VCaP (cell line): ENCODE measurements at regions not wholly inside any gene's neighbourhood (a gene's known extent, or its start where the extent isn't known, plus 50 kb on each side); places are given as distances from the start of the nearest gene placed in this dataset.

ENCODE experiments used
- H3K27ac ChIP-seq: fragments of 450-650 bp; 2 replicates; pipeline ENCODE4 v1.5.1; 2017
- TF ChIP-seq, protein P1 (sequence below): fragments of 450-650 bp; conservative IDR thresholded peaks from 2 replicates; pipeline ENCODE4 v1.5.1; 2017; ENCODE audit warnings: mild to moderate bottlenecking, moderate library complexity

DNA sequence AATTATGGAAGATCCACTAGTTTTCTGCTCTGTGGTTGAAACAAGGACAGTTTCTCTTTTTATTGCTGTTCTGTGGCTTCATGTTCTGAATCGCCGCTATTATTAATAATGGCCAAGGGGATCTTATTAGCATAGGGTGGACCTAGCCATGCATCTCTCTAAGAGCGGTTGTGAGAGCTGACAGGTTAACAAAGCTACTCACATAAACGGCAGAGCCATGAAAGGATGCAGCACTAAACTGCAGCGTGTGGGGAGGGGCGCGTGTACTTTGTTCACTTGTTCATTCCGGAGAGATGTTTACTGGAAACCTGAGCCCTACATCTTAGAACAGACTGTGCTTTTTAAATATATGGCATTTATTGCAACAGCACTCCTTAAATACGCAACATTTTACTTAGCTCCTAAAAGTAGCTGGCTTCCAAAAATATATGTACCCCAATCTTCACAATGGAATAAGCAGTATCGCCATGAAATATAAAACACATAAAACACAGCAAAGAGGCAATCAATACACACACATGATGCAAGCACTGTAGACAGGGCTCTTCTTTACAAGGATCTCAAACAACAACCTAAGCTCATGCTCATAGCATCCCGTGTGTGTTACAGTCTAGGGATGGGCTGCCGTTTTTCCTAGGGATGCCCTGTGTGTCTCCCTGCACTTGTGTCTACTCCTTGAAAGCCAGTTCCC lies 424.6 kb downstream of the MED10 start:
- no peak overlapping the region for H3K27ac ChIP-seq
- TF ChIP-seq, protein P1, sequence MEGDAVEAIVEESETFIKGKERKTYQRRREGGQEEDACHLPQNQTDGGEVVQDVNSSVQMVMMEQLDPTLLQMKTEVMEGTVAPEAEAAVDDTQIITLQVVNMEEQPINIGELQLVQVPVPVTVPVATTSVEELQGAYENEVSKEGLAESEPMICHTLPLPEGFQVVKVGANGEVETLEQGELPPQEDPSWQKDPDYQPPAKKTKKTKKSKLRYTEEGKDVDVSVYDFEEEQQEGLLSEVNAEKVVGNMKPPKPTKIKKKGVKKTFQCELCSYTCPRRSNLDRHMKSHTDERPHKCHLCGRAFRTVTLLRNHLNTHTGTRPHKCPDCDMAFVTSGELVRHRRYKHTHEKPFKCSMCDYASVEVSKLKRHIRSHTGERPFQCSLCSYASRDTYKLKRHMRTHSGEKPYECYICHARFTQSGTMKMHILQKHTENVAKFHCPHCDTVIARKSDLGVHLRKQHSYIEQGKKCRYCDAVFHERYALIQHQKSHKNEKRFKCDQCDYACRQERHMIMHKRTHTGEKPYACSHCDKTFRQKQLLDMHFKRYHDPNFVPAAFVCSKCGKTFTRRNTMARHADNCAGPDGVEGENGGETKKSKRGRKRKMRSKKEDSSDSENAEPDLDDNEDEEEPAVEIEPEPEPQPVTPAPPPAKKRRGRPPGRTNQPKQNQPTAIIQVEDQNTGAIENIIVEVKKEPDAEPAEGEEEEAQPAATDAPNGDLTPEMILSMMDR: no peak

DNA sequence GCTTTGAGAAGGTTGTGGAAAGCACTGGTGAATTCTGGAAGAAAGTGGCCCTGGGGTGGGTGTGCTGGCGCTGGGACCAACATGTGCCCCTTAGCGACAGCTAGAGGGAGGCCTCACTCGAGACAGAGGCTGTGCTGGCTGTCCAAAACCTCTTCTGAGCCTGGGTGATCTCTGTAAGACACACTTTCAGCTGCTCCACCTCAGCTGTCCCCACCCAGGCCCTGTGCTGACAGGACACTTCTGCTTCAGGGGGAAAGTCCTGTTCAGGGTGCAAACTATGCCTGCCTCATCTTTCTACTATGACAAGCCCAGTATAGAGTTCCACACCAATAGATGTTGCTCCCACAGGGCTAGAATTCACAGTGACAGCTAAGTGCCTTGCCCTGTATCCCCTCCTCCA lies 426.4 kb downstream of the MED10 start:
- H3K27ac ChIP-seq: no peak overlapping the region
- TF ChIP-seq, protein P1: no peak

DNA sequence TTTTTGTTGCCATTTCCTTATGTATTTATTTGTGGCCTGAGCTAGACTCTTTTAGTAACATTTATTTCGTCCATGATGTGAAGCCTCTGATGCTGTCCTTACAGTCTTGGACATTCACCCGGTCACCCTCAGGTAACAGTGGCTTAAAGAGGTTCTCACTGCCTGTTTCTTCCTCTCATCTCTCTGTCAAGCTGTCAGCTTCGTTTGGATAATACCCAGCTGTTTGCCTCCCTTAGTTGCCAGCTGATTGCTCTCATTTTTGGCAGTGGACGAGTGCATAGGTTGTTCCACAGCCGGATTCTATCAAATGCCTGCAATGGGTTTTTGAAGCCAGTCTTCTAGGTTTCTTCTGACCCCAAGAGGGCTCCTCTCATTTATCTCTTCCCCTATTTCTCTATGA lies 427.7 kb downstream of the MED10 start:
- TF ChIP-seq, protein P1: no peak
- no peak overlapping the region for H3K27ac ChIP-seq

DNA sequence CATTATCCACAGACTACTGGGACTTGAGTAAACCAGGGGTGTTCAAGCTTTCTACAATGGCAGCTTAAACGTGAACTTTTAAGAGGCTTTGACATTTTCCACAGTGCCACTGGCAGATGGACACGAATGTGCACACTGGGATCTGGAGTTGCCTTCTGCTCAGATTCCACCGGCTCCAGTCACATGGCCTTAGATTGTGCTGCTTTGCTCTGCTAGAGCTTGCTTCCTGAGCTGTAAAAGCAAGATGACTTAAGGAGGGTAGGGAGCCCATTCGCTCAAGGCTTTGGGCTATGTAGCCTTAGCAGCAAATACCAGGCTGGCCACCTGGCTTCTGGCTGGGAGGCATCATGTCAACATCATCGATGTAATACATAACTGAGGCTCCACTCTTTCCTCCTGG lies 436.9 kb downstream of the MED10 start:
- no peak overlapping the region for H3K27ac ChIP-seq
- TF ChIP-seq, protein P1: no peak

DNA sequence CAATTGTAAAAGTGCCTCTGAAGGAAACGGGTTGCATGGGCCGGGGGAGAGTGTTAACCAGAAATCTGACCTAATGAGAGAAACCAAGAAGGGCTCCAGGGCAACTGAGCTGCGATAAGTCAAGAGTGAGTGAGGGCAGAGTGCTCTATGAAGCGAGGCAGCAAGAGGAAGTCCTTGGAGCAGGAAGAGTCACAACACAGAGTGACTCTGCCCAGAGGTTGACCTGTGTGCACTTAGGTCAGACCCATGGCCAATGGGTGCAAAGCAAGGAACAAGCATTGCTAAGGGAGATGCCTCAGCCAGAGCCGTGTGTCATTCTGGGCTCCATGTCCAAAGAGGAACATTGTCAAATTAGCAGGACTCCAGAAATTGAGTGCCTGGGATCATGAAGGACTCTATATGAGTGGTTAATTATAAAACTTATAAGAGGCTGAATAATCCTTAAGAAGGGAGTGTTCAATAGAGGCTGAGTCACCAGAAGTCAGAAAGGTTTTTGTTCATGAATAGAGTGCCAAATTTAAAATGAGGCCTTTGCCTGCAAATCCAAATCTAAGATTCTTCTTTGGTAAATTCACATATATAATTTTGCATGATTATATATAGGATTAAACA lies 438.5 kb downstream of the MED10 start:
- H3K27ac ChIP-seq: no peak overlapping the region
- TF ChIP-seq, protein P1: no peak

DNA sequence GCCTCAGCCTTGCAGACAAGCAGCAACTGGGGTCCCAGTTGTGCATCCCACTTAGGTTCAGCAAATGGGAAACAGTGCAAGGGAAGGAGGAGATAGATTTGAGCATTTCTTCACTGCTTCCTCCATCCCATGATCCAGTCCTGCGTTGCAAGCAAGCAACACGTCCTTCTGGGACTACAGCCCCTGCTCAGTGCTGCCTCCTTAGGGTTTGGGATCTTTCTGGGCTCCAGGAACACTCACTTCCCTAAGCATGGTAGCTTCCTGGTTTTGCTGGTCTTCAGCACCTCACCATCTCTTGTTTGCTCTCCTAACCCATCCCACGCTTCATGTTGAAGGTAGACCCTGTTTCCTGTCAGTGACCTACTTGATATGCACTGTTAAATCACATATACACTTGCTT lies 444.7 kb downstream of the MED10 start:
- TF ChIP-seq, protein P1: no peak
- H3K27ac ChIP-seq: no peak overlapping the region

DNA sequence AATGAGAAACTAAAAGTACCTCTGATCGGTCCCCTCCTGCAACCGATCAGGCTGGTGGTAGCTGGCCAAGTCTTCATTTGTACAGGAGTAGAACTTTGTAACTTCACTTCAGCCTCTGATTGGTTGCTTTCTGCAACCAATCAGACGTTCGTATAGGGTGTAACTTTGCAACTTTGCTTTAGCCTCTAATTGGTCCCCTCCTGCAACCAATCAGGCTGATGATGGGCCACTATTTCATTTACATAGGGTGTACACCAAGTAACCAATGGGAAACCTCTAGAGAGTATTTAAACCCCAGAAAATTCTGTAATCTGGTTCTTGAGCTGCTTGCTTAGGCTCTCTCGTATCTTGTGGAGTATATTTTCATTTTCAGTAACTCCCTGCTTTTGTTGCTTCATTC lies 445.5 kb downstream of the MED10 start:
- TF ChIP-seq, protein P1: no peak
- no peak overlapping the region for H3K27ac ChIP-seq
